ENCODE measurements at regions not wholly inside any gene's neighbourhood (a gene's known extent, or its start where the extent isn't known, plus 50 kb on each side); places are given as distances from the start of the nearest gene placed in this dataset.

- no peaks in the 10 kb centered on the region for H3K9me3 ChIP-seq
- no peak overlapping the region for H3K4me3 ChIP-seq
- WGBS, 2 donors = 66 to 73% methylated on average over 2 of the region's 2 CpGs
- DNase-seq (no peak), ATAC-seq (no peak)
- H3K36me3 ChIP-seq (replicated peaks in 1 of 2; ENCODE audit: insufficient read depth in 1 of 2, low read depth in 2 of 2) = no peaks in the 10 kb centered on the region
- H3K27me3 ChIP-seq = no peaks in the 10 kb centered on the region
- no peak for TF ChIP-seq POLR2A (IDR thresholded peaks at IDR 0.05)
- TF ChIP-seq, protein P1, sequence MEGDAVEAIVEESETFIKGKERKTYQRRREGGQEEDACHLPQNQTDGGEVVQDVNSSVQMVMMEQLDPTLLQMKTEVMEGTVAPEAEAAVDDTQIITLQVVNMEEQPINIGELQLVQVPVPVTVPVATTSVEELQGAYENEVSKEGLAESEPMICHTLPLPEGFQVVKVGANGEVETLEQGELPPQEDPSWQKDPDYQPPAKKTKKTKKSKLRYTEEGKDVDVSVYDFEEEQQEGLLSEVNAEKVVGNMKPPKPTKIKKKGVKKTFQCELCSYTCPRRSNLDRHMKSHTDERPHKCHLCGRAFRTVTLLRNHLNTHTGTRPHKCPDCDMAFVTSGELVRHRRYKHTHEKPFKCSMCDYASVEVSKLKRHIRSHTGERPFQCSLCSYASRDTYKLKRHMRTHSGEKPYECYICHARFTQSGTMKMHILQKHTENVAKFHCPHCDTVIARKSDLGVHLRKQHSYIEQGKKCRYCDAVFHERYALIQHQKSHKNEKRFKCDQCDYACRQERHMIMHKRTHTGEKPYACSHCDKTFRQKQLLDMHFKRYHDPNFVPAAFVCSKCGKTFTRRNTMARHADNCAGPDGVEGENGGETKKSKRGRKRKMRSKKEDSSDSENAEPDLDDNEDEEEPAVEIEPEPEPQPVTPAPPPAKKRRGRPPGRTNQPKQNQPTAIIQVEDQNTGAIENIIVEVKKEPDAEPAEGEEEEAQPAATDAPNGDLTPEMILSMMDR (IDR thresholded peaks at IDR 0.05) = no peak
- no peaks in the 10 kb centered on the region for H3K4me1 ChIP-seq
- no peak overlapping the region for H3K27ac ChIP-seq
- intact Hi-C loops (cut with DNase I) = no loop called here
Measured at GRCh38 chr20:48277266-48277665, 492.0 kb upstream of the SULF2 start.

DNA sequence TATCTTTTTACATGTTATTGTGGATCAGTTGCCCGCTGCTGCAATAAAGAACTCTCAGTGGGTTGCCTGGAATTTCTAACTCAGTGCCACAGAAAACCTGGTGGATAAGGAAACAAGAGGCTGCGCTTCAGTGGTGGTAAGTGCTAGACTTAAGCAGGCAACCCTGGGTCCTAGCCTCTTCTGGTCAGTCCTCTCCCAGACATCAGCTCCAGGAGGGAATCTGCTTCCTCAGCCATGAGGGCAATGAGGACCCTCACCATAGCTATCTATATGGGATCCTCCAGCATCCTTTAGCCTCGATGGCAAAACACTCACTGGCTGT is 490.7 kb upstream of the SULF2 start:
- no peaks in the 10 kb centered on the region for H3K36me3 ChIP-seq (replicated peaks in 1 of 2; ENCODE audit: insufficient read depth in 1 of 2, low read depth in 2 of 2)
- no peak overlapping the region for H3K27ac ChIP-seq
- intact Hi-C loops (cut with DNase I) = no loop called here
- ATAC-seq (no peak), DNase-seq (no peak)
- no peak overlapping the region for H3K4me3 ChIP-seq
- WGBS, 2 donors = 70 to 74% methylated on average over 3 of the region's 3 CpGs
- no peaks in the 10 kb centered on the region for H3K4me1 ChIP-seq
- no peak for TF ChIP-seq POLR2A (IDR thresholded peaks at IDR 0.05)
- TF ChIP-seq, protein P1 (IDR thresholded peaks at IDR 0.05) = no peak
- no peaks in the 10 kb centered on the region for H3K9me3 ChIP-seq
- no peaks in the 10 kb centered on the region for H3K27me3 ChIP-seq

DNA sequence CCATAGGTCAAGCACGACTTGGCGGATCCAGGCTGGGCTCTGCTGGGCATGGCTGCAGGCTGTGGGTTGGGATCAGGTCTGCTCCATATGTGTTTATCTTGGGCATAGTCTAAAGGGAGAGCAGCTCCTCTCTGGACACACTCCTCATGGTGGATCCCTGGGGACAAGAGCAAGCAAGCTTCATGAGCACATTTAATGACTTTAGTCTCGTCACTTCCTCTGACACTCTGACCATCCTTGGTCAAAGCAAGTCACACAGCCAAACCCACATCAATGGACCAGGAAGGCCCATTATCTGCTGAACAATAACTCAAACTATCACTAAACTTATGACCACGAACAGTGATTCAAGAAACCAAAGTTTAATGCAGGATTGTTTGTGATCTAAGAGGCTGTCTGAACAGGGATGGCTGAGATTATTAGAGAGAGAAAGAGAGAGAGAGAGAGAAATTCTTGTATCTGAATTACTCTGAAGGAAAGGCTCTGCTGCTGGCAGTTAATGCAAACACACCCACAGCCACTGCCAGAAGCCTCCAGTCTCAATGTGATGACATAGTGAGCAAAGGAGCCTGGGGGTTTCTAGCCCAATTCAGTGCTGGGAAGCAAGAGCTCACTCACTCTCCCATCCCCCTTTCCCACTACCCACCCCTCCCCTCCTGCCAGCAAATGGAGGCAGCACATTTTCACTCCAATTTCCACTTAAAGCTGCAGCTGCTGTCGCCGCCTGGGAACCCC is 490.2 kb upstream of the SULF2 start:
- WGBS, 2 donors = 70 to 75% methylated on average over 6 of the region's 6 CpGs
- ATAC-seq = no peak
- Histone ChIP-seq H3K9me3 (no peaks in the 10 kb centered on the region), H3K4me3 (no peak overlapping the region), H3K27ac (no peak overlapping the region), H3K4me1 (no peaks in the 10 kb centered on the region), H3K27me3 (no peaks in the 10 kb centered on the region), H3K36me3 (replicated peaks in 1 of 2; ENCODE audit: insufficient read depth in 1 of 2, low read depth in 2 of 2) (no peaks in the 10 kb centered on the region)
- no peak for DNase-seq
- no peak for TF ChIP-seq POLR2A (IDR thresholded peaks at IDR 0.05)
- TF ChIP-seq, protein P1 (IDR thresholded peaks at IDR 0.05) = no peak
- intact Hi-C loops (cut with DNase I) = no loop called here

DNA sequence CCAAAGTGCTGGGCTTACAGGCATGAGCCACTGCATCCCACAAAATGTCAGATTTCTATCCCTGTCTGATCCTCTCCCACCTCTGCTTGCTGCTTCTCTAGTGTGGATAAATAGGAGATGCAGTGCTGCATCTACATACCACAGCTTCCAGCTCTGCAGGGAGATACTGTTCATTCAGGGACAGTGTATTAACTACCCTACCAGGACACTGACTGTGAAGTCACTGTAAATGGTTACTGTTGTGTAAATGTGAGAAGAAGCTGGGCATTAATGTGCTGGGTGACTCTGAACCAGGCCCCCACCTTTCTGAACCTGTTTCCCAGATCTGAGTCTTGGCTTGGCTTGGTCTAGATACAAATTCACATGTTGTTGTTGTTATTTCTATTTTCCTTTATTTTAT is 488.6 kb upstream of the SULF2 start:
- intact Hi-C loops (cut with DNase I) = no loop called here
- Histone ChIP-seq H3K36me3 (replicated peaks in 1 of 2; ENCODE audit: insufficient read depth in 1 of 2, low read depth in 2 of 2) (no peaks in the 10 kb centered on the region), H3K4me3 (no peak overlapping the region), H3K27me3 (no peaks in the 10 kb centered on the region), H3K4me1 (no peaks in the 10 kb centered on the region), H3K9me3 (no peaks in the 10 kb centered on the region), H3K27ac (no peak overlapping the region)
- TF ChIP-seq POLR2A (IDR thresholded peaks at IDR 0.05) = no peak
- TF ChIP-seq, protein P1 (IDR thresholded peaks at IDR 0.05) = no peak
- no peak for DNase-seq
- ATAC-seq = no peak

DNA sequence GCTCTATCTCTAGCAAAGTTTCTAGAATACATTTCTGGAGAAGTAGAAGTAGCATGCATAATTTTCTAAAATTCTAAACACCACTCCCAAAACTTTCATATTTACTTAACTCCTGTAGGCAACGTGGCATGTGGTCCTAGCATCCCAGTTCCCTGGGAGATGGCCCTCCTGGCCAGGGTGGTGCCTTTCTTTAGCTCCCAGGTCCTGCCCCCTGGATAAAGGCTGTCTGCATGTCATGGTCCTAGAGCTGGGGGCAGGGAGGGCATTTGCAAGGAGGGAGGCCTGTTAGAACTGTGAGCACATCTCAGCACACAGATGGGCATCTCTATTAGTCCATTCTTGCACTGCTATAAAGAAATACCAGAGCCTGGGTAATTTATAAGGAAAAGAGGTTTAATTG is 485.6 kb upstream of the SULF2 start:
- 50 to 58% methylated on average over 1 of the region's 1 CpG for WGBS, 2 donors
- intact Hi-C loops (cut with DNase I) = no loop called here

More for the DNA sequence above, 485.6 kb upstream of the SULF2 start:
- TF ChIP-seq, protein P1 (IDR thresholded peaks at IDR 0.05) = no peak
- TF ChIP-seq POLR2A (IDR thresholded peaks at IDR 0.05) = no peak
- no peaks in the 10 kb centered on the region for H3K4me1 ChIP-seq
- H3K9me3 ChIP-seq = no peaks in the 10 kb centered on the region
- H3K36me3 ChIP-seq (replicated peaks in 1 of 2; ENCODE audit: insufficient read depth in 1 of 2, low read depth in 2 of 2) = no peaks in the 10 kb centered on the region
- no peak for ATAC-seq
- H3K4me3 ChIP-seq = no peak overlapping the region
- no peaks in the 10 kb centered on the region for H3K27me3 ChIP-seq
- no peak for DNase-seq
- no peak overlapping the region for H3K27ac ChIP-seq

Measured in body of pancreas (tissue), 4 donors.